Natural killer cell (primary cell): ENCODE measurements at regions not wholly inside any gene's neighbourhood (a gene's known extent, or its start where the extent isn't known, plus 50 kb on each side); places are given as distances from the start of the nearest gene placed in this dataset.

Experiments
- ATAC-seq, 3 donors: fragments of 150-1000 bp in 2 of 3; fragments of 200-7000 bp in 1 of 3; cut with Tn5 transposase; 1 replicate in 1 of 3; 2 replicates in 2 of 3; pipeline ENCODE4 v1.10.0; 2021; ENCODE audit warnings: mild to moderate bottlenecking in 2 of 3, moderate library complexity in 2 of 3
- DNase-seq, 2 donors: peaks; one replicate each; pipeline versions ENCODE4 v3.0.0 to v3.0.0-alpha.2; 2013 to 2021; ENCODE audit warnings: mixed read lengths in 1 of 2
- H3K27ac ChIP-seq: one replicate; pipeline ENCODE4 v1.5.1; 2013; ENCODE audit warnings: mild to moderate bottlenecking, low read length
- H3K27me3 ChIP-seq: one replicate; pipeline ENCODE4 v1.6.1; 2013; ENCODE audit warnings: low read length; ENCODE audit not compliant: control insufficient read depth, insufficient read depth
- H3K36me3 ChIP-seq: one replicate; pipeline ENCODE4 v1.6.1; 2013; ENCODE audit warnings: low read length; ENCODE audit not compliant: control insufficient read depth, insufficient read depth
- H3K4me1 ChIP-seq: one replicate; pipeline ENCODE4 v1.6.1; 2013; ENCODE audit warnings: low read length; ENCODE audit not compliant: control insufficient read depth, insufficient read depth
- H3K4me3 ChIP-seq: one replicate; pipeline ENCODE4 v1.5.1; 2013; ENCODE audit warnings: low read length
- H3K9me3 ChIP-seq: one replicate; pipeline ENCODE4 v1.6.1; 2013; ENCODE audit warnings: low read length; ENCODE audit not compliant: control insufficient read depth, insufficient read depth
- H3K27ac Mint-ChIP-seq, 2 donors: one replicate each; pipeline ENCODE4 v1.8.0; 2022; ENCODE audit warnings: mild to moderate bottlenecking in 2 of 2, mixed read lengths in 2 of 2, moderate library complexity in 1 of 2
- H3K27me3 Mint-ChIP-seq, 2 donors: one replicate each; pipeline ENCODE4 v1.8.0; 2022; ENCODE audit warnings: low read depth in 2 of 2, mixed read lengths in 2 of 2
- H3K36me3 Mint-ChIP-seq: one replicate; pipeline ENCODE4 v1.8.0; 2022; ENCODE audit warnings: mixed read lengths
- H3K4me1 Mint-ChIP-seq, 2 donors: one replicate each; pipeline ENCODE4 v1.8.0; 2022; ENCODE audit warnings: mixed read lengths in 2 of 2
- H3K4me3 Mint-ChIP-seq: one replicate; pipeline ENCODE4 v1.8.0; 2022; ENCODE audit warnings: mild to moderate bottlenecking, moderate library complexity, mixed read lengths
- H3K9me3 Mint-ChIP-seq, 2 donors: one replicate each; pipeline ENCODE4 v1.8.0; 2022; ENCODE audit warnings: mixed read lengths in 2 of 2
- CTCF ChIP-seq: fragments of 200-600 bp; IDR thresholded peaks from one replicate; pipeline ENCODE4 v1.8.0; 2022; ENCODE audit warnings: antibody characterized with exemption
- WGBS: methylation state at CpG from one replicate; pipeline ENCODE4 v1.1.7; 2013; ENCODE audit warnings: missing lambda C conversion rate; ENCODE audit not compliant: insufficient coverage; 5-methylcytosine and 5-hydroxymethylcytosine counted together
- intact Hi-C: fragments of 100-400 bp; cut with micrococcal nuclease; formaldehyde crosslinking; loops from one replicate; pipeline ENCODE4 v1.14.2; 2022

DNA sequence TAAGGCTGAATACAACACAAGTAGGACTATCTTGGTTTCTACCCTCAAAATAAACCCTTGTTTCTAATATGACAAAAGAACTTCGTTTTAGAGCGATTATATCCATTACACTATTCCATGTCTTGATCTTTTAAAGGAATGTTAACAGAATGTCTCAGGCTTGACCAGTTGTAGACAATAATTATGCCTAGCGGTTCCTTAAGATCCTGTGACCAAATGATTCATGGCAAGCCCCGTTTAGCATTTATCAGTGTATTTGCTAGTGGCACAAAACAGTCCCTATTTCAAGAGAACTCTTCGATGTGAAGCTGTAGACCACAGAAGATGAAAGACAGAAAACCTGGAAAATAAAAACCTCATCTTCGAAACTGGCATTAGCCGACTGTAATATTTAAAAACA is 200.9 kb upstream of the SOX9 start:
- no peak overlapping the region for H3K4me3 ChIP-seq
- H3K9me3 Mint-ChIP-seq, result peaks cover 14 to 26% of the 10 kb centered on the region in 2 donors
- no peak for ATAC-seq
- no peak overlapping the region for H3K27ac ChIP-seq
- peaks cover under 1% of the 10 kb centered on the region for H3K9me3 ChIP-seq
- H3K27me3 ChIP-seq, result no peaks in the 10 kb centered on the region
- no peak overlapping the region for H3K4me3 Mint-ChIP-seq
- intact Hi-C loops, result no loop called here
- H3K27ac Mint-ChIP-seq, result no peak overlapping the region
- no peak for TF ChIP-seq CTCF
- peaks cover 9% of the 10 kb centered on the region for H3K4me1 ChIP-seq
- no peaks in the 10 kb centered on the region for H3K36me3 ChIP-seq
- no peak for DNase-seq
- H3K27me3 Mint-ChIP-seq, result no peaks in the 10 kb centered on the region
- peaks cover 4 to 11% of the 10 kb centered on the region in 2 donors for H3K4me1 Mint-ChIP-seq
- 69% methylated on average over 7 of the region's 7 CpGs for WGBS
- no peaks in the 10 kb centered on the region for H3K36me3 Mint-ChIP-seq

DNA sequence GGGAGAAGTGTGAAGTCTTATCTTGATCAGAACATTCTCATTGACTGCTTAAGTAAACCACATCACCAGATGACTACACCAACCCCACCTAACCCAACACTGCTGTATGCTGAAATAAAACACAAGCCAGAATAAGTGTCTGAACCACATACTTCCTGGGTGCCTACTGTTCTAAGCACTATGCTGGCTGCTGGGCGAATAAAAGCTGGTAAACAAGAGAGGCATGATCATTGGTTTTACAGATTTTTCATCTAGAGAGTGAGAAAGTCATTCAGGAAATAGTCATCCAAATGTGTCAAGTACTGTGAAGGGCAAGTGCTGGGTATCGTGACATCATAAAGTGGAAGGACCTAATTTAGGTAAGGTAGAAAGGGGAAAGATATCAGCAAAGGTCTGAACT is 199.0 kb upstream of the SOX9 start:
- ATAC-seq (peak; percentile 47 to 93 (median 78)), DNase-seq (peak in 1 of 2 donors; percentile 53)
- TF ChIP-seq CTCF, result no peak
- Mint-ChIP-seq H3K4me3 (peak overlapping the region; percentile 32), H3K27me3 (no peaks in the 10 kb centered on the region), H3K27ac (peak overlapping the region in 1 of 2 donors; percentile 29), H3K9me3 (peaks cover 14 to 24% of the 10 kb centered on the region in 2 donors), H3K4me1 (peaks cover 4 to 11% of the 10 kb centered on the region in 2 donors), H3K36me3 (no peaks in the 10 kb centered on the region)
- intact Hi-C loops, result no loop called here
- Histone ChIP-seq H3K4me1 (peaks cover 9% of the 10 kb centered on the region), H3K4me3 (no peak overlapping the region), H3K27me3 (no peaks in the 10 kb centered on the region), H3K36me3 (no peaks in the 10 kb centered on the region), H3K9me3 (peaks cover 2% of the 10 kb centered on the region), H3K27ac (no peak overlapping the region)
- WGBS, result 26% methylated on average over 2 of the region's 2 CpGs

- no peak overlapping the region for H3K4me3 ChIP-seq
- H3K36me3 Mint-ChIP-seq, result no peaks in the 10 kb centered on the region
- no peaks in the 10 kb centered on the region for H3K36me3 ChIP-seq
- DNase-seq (peak in 1 of 2 donors; percentile 14), ATAC-seq (no peak)
- H3K4me1 Mint-ChIP-seq, result peaks cover 4 to 11% of the 10 kb centered on the region in 2 donors
- H3K9me3 ChIP-seq, result peaks cover 2% of the 10 kb centered on the region
- peak overlapping the region in 1 of 2 donors; percentile 29 for H3K27ac Mint-ChIP-seq
- intact Hi-C loops, result no loop called here
- H3K27me3 ChIP-seq, result no peaks in the 10 kb centered on the region
- no peaks in the 10 kb centered on the region for H3K27me3 Mint-ChIP-seq
- peaks cover 9% of the 10 kb centered on the region for H3K4me1 ChIP-seq
- H3K9me3 Mint-ChIP-seq, result peaks cover 14 to 23% of the 10 kb centered on the region in 2 donors
- TF ChIP-seq CTCF, result no peak
- H3K4me3 Mint-ChIP-seq, result no peak overlapping the region
- no peak overlapping the region for H3K27ac ChIP-seq
Observed at GRCh38 chr17:71922439-71922838, 198.4 kb upstream of the SOX9 start.

DNA sequence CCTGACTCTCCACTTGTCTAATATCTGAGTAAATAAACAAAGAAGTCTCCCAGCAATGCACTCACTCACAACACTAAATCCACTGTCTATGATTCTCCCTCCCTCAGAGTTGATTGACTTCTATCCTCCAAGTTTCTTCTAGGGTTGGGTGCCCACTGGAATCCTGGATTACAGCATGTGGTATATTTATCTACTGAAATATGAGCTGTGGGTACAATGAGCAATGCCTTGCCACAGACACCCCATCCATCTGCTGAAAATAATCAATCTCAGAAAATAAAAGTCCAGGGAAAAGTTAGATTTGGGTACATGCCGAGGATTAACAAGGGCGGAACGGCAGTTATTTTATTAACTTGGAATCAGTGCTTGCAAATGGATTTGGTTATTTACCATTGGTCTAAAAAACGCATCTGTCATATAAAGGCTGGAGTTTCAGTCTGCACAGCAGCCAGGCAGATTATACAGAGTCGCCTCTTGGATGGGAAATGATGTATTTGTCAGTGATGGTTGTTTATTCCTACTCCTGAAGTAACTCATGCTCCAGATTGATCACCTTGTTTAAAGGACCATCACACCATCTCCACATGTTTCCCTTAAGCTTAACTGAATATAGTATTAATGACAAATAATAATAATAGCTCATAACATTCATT is 193.9 kb upstream of the SOX9 start:
- intact Hi-C loops, result no loop called here
- TF ChIP-seq CTCF, result no peak
- no peak overlapping the region for H3K4me3 ChIP-seq
- peaks cover 2% of the 10 kb centered on the region for H3K9me3 ChIP-seq
- no peak overlapping the region for H3K4me3 Mint-ChIP-seq
- H3K27ac Mint-ChIP-seq, result no peak overlapping the region
- no peaks in the 10 kb centered on the region for H3K36me3 ChIP-seq
- ATAC-seq (no peak), DNase-seq (no peak)
- H3K27ac ChIP-seq, result no peak overlapping the region
- H3K27me3 Mint-ChIP-seq, result no peaks in the 10 kb centered on the region
- H3K27me3 ChIP-seq, result no peaks in the 10 kb centered on the region
- peaks cover 4% of the 10 kb centered on the region for H3K4me1 ChIP-seq
- H3K36me3 Mint-ChIP-seq, result no peaks in the 10 kb centered on the region
- H3K9me3 Mint-ChIP-seq, result peaks cover 13 to 20% of the 10 kb centered on the region in 2 donors
- WGBS, result 89% methylated on average over 4 of the region's 5 CpGs
- H3K4me1 Mint-ChIP-seq, result peaks cover 0 to 4% of the 10 kb centered on the region in 2 donors
